ENCODE measurements at regions not wholly inside any gene's neighbourhood (a gene's known extent, or its start where the extent isn't known, plus 50 kb on each side); places are given as distances from the start of the nearest gene placed in this dataset.

GRCh38 chr1:224565186-224565585, 50.9 kb upstream of the CNIH3 start:
- DNase-seq (ENCODE audit: low read depth in 2 of 2), result peak; percentile 40 to 91

GRCh38 chr1:224565611-224566406, 50.3 kb upstream of the CNIH3 start:
- DNase-seq (ENCODE audit: low read depth in 2 of 2), result no peak

Measured in lung microvascular endothelial cell (primary cell).